Stomach smooth muscle (tissue), 2 donors: ENCODE measurements at regions not wholly inside any gene's neighbourhood (a gene's known extent, or its start where the extent isn't known, plus 50 kb on each side); places are given as distances from the start of the nearest gene placed in this dataset.

Source experiments
- H3K27ac ChIP-seq: one replicate; pipeline ENCODE4 v1.7.0; 2013; ENCODE audit warnings: mild to moderate bottlenecking, low read length, inconsistent platforms
- H3K27me3 ChIP-seq, 2 donors: one replicate each; pipeline ENCODE4 v1.7.0; 2013; ENCODE audit warnings: low read length in 2 of 2; ENCODE audit not compliant: insufficient read depth in 2 of 2, control insufficient read depth in 1 of 2
- H3K36me3 ChIP-seq, 2 donors: one replicate each; pipeline ENCODE4 v1.7.0; 2013; ENCODE audit warnings: low read length in 2 of 2; ENCODE audit not compliant: control insufficient read depth in 2 of 2, insufficient read depth in 2 of 2
- H3K4me1 ChIP-seq: one replicate; pipeline ENCODE4 v1.7.0; 2013; ENCODE audit warnings: low read length; ENCODE audit not compliant: control insufficient read depth, insufficient read depth
- H3K4me3 ChIP-seq, 2 donors: one replicate each; pipeline ENCODE4 v1.7.0; 2013; ENCODE audit warnings: low read length in 2 of 2
- H3K9ac ChIP-seq, 2 donors: one replicate each; pipeline ENCODE4 v1.7.0; 2013; ENCODE audit warnings: low read length in 2 of 2, mild to moderate bottlenecking in 1 of 2
- H3K9me3 ChIP-seq, 2 donors: one replicate each; pipeline ENCODE4 v1.7.0; 2013; ENCODE audit warnings: low read length in 2 of 2; ENCODE audit not compliant: control insufficient read depth in 2 of 2
- donor health status: healthy.
- donor health status: Pancreatic carcinoma.

DNA sequence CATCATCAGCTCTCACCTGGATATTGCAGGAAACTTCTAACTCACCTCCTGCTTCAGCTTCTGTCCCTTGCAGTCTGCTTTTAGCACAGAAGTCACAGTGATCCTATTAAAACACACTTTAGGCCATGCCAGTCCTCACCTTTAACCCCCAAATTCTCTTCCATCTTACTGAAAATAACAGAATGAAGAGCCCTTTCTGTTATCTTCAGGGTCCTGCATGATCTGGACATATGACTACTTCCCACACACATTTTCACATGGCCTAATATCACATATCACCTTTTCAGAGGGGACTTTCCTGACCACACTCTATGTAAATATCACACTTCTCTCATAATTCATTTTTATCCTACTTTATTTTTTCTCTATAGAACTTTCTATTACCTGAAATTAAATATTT lies 550.6 kb upstream of the CLINT1 start:
- Histone ChIP-seq H3K9me3 (no peaks in the 10 kb centered on the region), H3K9ac (no peak overlapping the region), H3K27me3 (no peaks in the 10 kb centered on the region), H3K36me3 (no peaks in the 10 kb centered on the region), H3K4me3 (no peak overlapping the region), H3K27ac (no peak overlapping the region), H3K4me1 (no peaks in the 10 kb centered on the region)

- Histone ChIP-seq H3K9ac (no peak overlapping the region), H3K4me1 (no peaks in the 10 kb centered on the region), H3K27me3 (no peaks in the 10 kb centered on the region), H3K27ac (no peak overlapping the region), H3K36me3 (no peaks in the 10 kb centered on the region), H3K9me3 (peaks cover 0 to 4% of the 10 kb centered on the region in 2 donors), H3K4me3 (no peak overlapping the region)
Observed at GRCh38 chr5:158407824-158408195, 548.9 kb upstream of the CLINT1 start.

DNA sequence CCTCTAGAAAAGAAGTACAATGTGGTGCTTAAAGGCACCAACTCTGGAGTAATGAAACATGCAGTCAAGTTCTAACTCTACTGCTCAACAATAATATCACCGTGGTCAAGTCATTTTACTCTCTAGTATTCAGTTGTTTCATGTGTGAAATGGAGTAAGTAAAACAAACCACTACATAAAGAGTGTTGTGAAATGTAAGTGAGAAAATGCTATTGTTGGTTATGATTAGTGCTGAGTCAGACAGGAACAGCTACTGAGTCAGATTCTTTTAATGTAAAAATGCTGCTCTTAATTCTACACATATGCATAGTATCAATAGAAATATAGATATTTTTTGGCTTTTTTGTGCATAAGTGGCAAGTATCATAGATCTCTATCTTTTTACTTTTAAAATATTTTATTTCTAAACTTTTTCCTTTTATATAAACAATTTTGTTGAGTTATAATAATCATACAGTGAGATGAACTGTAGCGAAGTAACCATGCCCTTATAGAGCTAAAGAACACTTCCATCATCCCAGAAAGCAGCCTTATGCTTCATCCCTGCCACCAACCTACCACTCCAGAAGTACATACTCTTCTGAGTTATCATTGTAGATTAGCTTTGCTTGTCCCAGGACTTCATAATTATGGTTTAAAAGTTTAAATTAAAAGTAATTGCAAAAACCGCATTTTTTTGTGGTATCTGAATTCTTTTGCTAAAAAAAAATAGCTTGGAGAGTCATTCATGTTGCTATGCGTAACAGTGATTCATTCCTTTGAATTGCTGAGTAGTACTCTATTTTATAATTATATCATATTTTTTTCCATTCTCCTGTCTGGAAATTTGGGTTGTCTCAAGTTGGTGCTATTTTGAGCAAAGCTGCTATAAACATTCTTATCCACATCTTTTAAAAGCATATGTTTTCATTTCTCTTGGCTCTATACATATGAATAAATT lies 548.2 kb upstream of the CLINT1 start:
- Histone ChIP-seq H3K27ac (no peak overlapping the region), H3K4me1 (no peaks in the 10 kb centered on the region), H3K27me3 (no peaks in the 10 kb centered on the region), H3K36me3 (no peaks in the 10 kb centered on the region), H3K9ac (no peak overlapping the region), H3K9me3 (peaks cover 0 to 4% of the 10 kb centered on the region in 2 donors), H3K4me3 (no peak overlapping the region)

DNA sequence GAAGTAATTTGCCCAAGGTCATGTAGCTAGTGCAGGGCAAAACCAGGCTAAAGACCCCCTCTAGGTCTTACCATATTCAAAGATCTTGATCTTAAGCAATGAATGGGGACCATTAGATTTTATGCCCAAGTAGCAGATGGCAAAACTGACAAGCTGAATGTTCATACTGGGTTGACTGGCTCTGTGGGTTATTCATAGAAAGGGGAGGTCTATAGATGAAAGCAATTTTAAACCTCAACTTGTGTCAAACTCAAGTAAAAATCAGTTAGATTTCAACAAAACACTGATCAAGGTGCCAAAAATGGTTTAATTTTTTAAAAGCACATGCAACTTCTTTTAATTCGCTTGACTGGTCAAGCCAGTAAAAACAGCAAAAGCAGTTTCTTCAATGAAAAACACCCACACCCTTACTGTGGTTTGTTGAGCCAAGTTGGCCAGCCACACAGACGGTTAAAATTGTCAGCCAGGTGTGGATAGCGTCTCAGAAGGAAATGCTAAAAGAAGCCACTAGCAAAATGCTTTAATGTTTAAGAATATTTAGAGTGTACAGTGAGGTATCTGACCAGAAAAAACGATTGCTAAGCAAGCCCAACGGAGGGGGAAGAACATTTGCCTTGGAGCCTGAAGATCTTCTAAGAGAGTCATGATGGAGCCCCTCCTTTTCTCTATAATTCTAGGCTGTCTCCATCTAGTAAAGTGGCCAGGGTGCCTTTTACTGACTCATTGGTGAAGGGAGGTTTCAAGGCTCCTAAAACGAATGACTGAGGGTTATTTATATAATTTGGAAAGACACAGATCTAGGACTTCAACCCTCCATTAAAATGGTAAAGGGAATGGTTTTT lies 539.6 kb upstream of the CLINT1 start:
- Histone ChIP-seq H3K27ac (no peak overlapping the region), H3K9ac (no peak overlapping the region), H3K27me3 (no peaks in the 10 kb centered on the region), H3K4me3 (no peak overlapping the region), H3K4me1 (no peaks in the 10 kb centered on the region), H3K9me3 (no peaks in the 10 kb centered on the region), H3K36me3 (no peaks in the 10 kb centered on the region)

DNA sequence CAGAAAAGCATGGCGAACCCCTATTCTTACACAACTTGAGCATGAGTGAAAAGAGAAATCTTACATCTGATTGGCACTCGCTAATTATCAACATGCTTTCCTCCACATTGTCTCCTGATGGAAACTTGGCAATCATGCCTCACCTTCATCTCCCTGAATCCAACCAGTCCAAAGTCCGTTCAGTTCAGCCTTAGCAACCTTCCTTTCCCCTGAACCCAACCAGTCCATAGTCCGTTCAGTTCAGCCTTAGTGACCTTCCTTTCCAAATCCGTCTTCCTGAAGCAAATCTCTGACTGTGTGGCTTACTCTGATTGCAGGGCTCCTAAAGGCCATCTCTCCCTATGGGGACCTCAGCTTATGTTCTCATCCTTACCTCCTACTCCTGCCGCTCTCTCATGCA lies 538.3 kb upstream of the CLINT1 start:
- H3K9me3 ChIP-seq: no peaks in the 10 kb centered on the region
- H3K9ac ChIP-seq: no peak overlapping the region
- no peaks in the 10 kb centered on the region for H3K36me3 ChIP-seq
- H3K27me3 ChIP-seq: no peaks in the 10 kb centered on the region
- no peak overlapping the region for H3K4me3 ChIP-seq
- no peak overlapping the region for H3K27ac ChIP-seq
- no peaks in the 10 kb centered on the region for H3K4me1 ChIP-seq

- no peaks in the 10 kb centered on the region for H3K9me3 ChIP-seq
- no peaks in the 10 kb centered on the region for H3K36me3 ChIP-seq
- no peak overlapping the region for H3K27ac ChIP-seq
- no peak overlapping the region for H3K4me3 ChIP-seq
- H3K27me3 ChIP-seq: no peaks in the 10 kb centered on the region
- no peaks in the 10 kb centered on the region for H3K4me1 ChIP-seq
- H3K9ac ChIP-seq: no peak overlapping the region
Observed at GRCh38 chr5:158394102-158394501, 535.2 kb upstream of the CLINT1 start.

GRCh38 chr5:158393457-158393856 lies 534.5 kb upstream of the CLINT1 start:
- Histone ChIP-seq H3K36me3 (no peaks in the 10 kb centered on the region), H3K4me1 (no peaks in the 10 kb centered on the region), H3K4me3 (no peak overlapping the region), H3K9ac (no peak overlapping the region), H3K27ac (no peak overlapping the region), H3K9me3 (no peaks in the 10 kb centered on the region), H3K27me3 (no peaks in the 10 kb centered on the region)

- Histone ChIP-seq H3K27ac (no peak overlapping the region), H3K9me3 (no peaks in the 10 kb centered on the region), H3K36me3 (no peaks in the 10 kb centered on the region), H3K4me1 (no peaks in the 10 kb centered on the region), H3K27me3 (no peaks in the 10 kb centered on the region), H3K9ac (no peak overlapping the region), H3K4me3 (no peak overlapping the region)
Observed at GRCh38 chr5:158392753-158393152, 533.8 kb upstream of the CLINT1 start.

DNA sequence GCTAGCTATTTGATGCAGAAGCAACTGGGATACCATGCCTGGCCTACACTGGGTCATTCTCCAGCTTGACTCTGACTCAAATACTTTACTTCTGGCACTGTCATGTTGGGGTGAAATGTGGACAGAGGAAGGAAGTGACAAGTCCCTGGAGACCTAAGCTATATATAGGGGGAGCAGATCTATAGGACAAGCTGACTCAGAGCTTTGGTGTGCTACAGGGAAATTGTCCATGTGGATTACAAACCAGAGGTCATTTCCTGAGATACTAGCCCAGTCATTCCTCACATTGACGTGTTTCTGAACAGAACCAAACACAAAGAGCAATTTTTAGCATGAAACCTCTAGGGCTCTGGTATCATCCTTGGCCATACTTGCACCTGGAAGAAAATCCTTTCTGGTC lies 531.6 kb upstream of the CLINT1 start:
- H3K27me3 ChIP-seq: no peaks in the 10 kb centered on the region
- H3K4me3 ChIP-seq: no peak overlapping the region
- no peaks in the 10 kb centered on the region for H3K36me3 ChIP-seq
- H3K27ac ChIP-seq: no peak overlapping the region
- H3K9ac ChIP-seq: no peak overlapping the region
- H3K4me1 ChIP-seq: no peaks in the 10 kb centered on the region
- no peaks in the 10 kb centered on the region for H3K9me3 ChIP-seq

DNA sequence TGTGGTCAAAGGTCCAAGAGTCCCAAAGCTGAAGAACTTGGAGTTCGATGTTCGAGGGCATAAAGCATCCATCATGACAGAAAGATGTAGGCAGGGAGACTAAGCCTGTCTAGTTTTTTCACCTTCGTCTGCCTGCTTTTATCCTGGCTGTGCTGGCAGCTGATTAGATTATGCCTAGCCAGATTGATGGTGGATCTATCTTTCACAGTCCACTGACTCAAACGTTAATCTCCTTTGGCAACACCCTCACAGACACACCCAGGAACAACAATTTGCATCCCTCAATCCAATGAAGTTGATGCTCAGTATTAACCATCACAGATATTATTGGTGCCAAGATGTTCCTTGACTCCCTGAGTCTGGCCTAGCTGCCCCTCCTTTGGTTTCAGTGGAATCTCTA lies 530.8 kb upstream of the CLINT1 start:
- Histone ChIP-seq H3K9ac (no peak overlapping the region), H3K27me3 (no peaks in the 10 kb centered on the region), H3K36me3 (no peaks in the 10 kb centered on the region), H3K27ac (no peak overlapping the region), H3K4me3 (no peak overlapping the region), H3K9me3 (no peaks in the 10 kb centered on the region), H3K4me1 (no peaks in the 10 kb centered on the region)

GRCh38 chr5:158388021-158388420 lies 529.1 kb upstream of the CLINT1 start:
- Histone ChIP-seq H3K27ac (no peak overlapping the region), H3K27me3 (no peaks in the 10 kb centered on the region), H3K36me3 (no peaks in the 10 kb centered on the region), H3K4me1 (no peaks in the 10 kb centered on the region), H3K4me3 (no peak overlapping the region), H3K9me3 (no peaks in the 10 kb centered on the region), H3K9ac (no peak overlapping the region)
